Keratinocyte (primary cell): ENCODE measurements at regions not wholly inside any gene's neighbourhood (a gene's known extent, or its start where the extent isn't known, plus 50 kb on each side); places are given as distances from the start of the nearest gene placed in this dataset.

Source experiments
- DNase-seq: peaks from one replicate; pipeline ENCODE4 v3.0.0-alpha.2; 2011; ENCODE audit warnings: low read depth, missing footprints, low spot score
- FAIRE-seq: peaks from 2 replicates; lab custom pipeline; 2011; peaks lifted over from hg19 to GRCh38; lab: Jason Lieb, UNC
- H2AFZ ChIP-seq: 2 replicates; pipeline ENCODE4 v1.6.0; 2012; ENCODE audit warnings: low read length, control low read depth, inconsistent platforms; ENCODE audit not compliant: control insufficient read depth
- H3K27ac ChIP-seq: 2 replicates; pipeline ENCODE4 v1.5.1; 2011; ENCODE audit warnings: low read length; ENCODE audit not compliant: control insufficient read depth, insufficient read depth
- H3K27me3 ChIP-seq: 3 replicates; pipeline ENCODE4 v1.6.0; 2011; ENCODE audit warnings: low read length; ENCODE audit not compliant: control insufficient read depth, insufficient read depth; ENCODE audit errors: extremely low read depth
- H3K36me3 ChIP-seq, 2 experiments: 2 replicates in 1 of 2; 3 replicates in 1 of 2; pipeline ENCODE4 v1.5.1; 2011; ENCODE audit warnings: low read length in 2 of 2, mild to moderate bottlenecking in 1 of 2; ENCODE audit not compliant: control insufficient read depth in 2 of 2, insufficient read depth in 2 of 2; ENCODE audit errors: extremely low read depth in 1 of 2
- H3K4me1 ChIP-seq: 3 replicates; pipeline ENCODE4 v1.5.1; 2011; ENCODE audit warnings: low read length; ENCODE audit not compliant: control insufficient read depth, insufficient read depth; ENCODE audit errors: extremely low read depth
- H3K4me2 ChIP-seq: 3 replicates; pipeline ENCODE4 v1.6.0; 2011; ENCODE audit warnings: low read depth, low read length; ENCODE audit not compliant: control insufficient read depth, insufficient read depth; ENCODE audit errors: extremely low read depth
- H3K4me3 ChIP-seq, 3 experiments: fragments of 200-600 bp in 1 of 3; sonication (generic) in 1 of 3; 2 replicates in 2 of 3; 3 replicates in 1 of 3; pipeline ENCODE4 v1.5.1; 2011 to 2016; ENCODE audit warnings: low read length in 3 of 3, mild to moderate bottlenecking in 3 of 3, control low read depth in 2 of 3, inconsistent platforms in 1 of 3, low read depth in 1 of 3, mixed read lengths in 1 of 3, mixed run types in 1 of 3, moderate library complexity in 1 of 3; ENCODE audit not compliant: control insufficient read depth in 2 of 3, insufficient read depth in 2 of 3; ENCODE audit errors: extremely low read depth in 1 of 3
- H3K79me2 ChIP-seq: 2 replicates; pipeline ENCODE4 v1.6.0; 2012; ENCODE audit warnings: low read length; ENCODE audit not compliant: control insufficient read depth, insufficient read depth
- H3K9ac ChIP-seq: 3 replicates; pipeline ENCODE4 v1.6.0; 2011; ENCODE audit warnings: low read length; ENCODE audit not compliant: control insufficient read depth, insufficient read depth; ENCODE audit errors: extremely low read depth
- H3K9me1 ChIP-seq: 3 replicates; pipeline ENCODE4 v1.6.0; 2011; ENCODE audit warnings: low read length; ENCODE audit not compliant: control insufficient read depth, insufficient read depth; ENCODE audit errors: extremely low read depth
- H3K9me3 ChIP-seq: 2 replicates; pipeline ENCODE4 v1.5.1; 2012; ENCODE audit warnings: low read depth, low read length; ENCODE audit not compliant: control insufficient read depth
- H4K20me1 ChIP-seq: 3 replicates; pipeline ENCODE4 v1.6.0; 2011; ENCODE audit warnings: low read length; ENCODE audit not compliant: control insufficient read depth, insufficient read depth; ENCODE audit errors: extremely low read depth
- EZH2 ChIP-seq: IDR thresholded peaks from one replicate; pipeline ENCODE4 v1.6.1; 2012; ENCODE audit warnings: inconsistent platforms, mild to moderate bottlenecking, low read length, moderate library complexity
- dilution Hi-C: fragments of 300-500 bp; cut with MboI; formaldehyde crosslinking; loops from one replicate; pipeline ENCODE4 v1.7.0; 2020; ENCODE audit warnings: low sequenced_read_pairs; ENCODE audit not compliant: extremely low pct_ligation_motif_present
- TF ChIP-seq, protein P1 (sequence below), 3 experiments: IDR thresholded peaks in 1 of 3; conservative IDR thresholded peaks in 1 of 3; optimal IDR thresholded peaks in 1 of 3; 2 replicates in 2 of 3; 3 replicates in 1 of 3; pipeline versions ENCODE3 to v1.5.1; 2011; ENCODE audit warnings: low read length in 3 of 3, mild to moderate bottlenecking in 3 of 3, moderate library complexity in 2 of 3, control low read depth in 1 of 3, inconsistent platforms in 1 of 3; ENCODE audit not compliant: insufficient read depth in 2 of 3; ENCODE audit errors: extremely low read depth in 1 of 3

DNA sequence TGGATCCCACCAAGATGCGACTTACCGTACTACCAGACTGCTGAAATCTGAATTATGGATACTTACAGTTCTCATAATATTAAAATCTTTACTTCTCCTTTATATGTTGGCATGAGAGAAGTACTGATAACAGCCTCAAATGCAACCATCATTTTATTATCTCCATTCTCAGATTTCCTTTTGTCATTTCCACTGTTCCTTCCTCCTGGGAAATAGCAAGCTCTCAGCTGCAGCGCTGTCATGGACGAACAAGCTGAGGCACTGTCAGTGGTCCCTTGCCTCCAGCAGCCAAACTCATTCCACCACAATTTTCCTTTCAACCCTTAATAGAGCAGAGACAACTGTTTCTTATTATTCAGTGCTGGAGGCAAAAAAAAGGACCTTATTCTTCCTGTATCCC is 478.4 kb downstream of the ARL4A start:
- H3K4me1 ChIP-seq = no peaks in the 10 kb centered on the region
- no peaks in the 10 kb centered on the region for H3K9me3 ChIP-seq
- H3K36me3 ChIP-seq = no peaks in the 10 kb centered on the region
- no peak overlapping the region for H2AFZ ChIP-seq
- H3K27ac ChIP-seq = no peak overlapping the region
- dilution Hi-C loops = no loop called here
- H3K4me2 ChIP-seq = no peak overlapping the region
- H4K20me1 ChIP-seq = no peaks in the 10 kb centered on the region
- no peak for DNase-seq
- no peak for TF ChIP-seq EZH2
- TF ChIP-seq, protein P1, sequence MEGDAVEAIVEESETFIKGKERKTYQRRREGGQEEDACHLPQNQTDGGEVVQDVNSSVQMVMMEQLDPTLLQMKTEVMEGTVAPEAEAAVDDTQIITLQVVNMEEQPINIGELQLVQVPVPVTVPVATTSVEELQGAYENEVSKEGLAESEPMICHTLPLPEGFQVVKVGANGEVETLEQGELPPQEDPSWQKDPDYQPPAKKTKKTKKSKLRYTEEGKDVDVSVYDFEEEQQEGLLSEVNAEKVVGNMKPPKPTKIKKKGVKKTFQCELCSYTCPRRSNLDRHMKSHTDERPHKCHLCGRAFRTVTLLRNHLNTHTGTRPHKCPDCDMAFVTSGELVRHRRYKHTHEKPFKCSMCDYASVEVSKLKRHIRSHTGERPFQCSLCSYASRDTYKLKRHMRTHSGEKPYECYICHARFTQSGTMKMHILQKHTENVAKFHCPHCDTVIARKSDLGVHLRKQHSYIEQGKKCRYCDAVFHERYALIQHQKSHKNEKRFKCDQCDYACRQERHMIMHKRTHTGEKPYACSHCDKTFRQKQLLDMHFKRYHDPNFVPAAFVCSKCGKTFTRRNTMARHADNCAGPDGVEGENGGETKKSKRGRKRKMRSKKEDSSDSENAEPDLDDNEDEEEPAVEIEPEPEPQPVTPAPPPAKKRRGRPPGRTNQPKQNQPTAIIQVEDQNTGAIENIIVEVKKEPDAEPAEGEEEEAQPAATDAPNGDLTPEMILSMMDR (optimal IDR thresholded peaks at IDR 0.05 in 1 of 3, IDR thresholded peaks at IDR 0.05 in 1 of 3, conservative IDR thresholded peaks at IDR 0.05 in 1 of 3; ENCODE audit: extremely low read depth in 1 of 3, insufficient read depth in 2 of 3, low read length in 3 of 3) = no peak
- no peaks in the 10 kb centered on the region for H3K27me3 ChIP-seq
- no peak overlapping the region for H3K4me3 ChIP-seq
- no peak overlapping the region for H3K9ac ChIP-seq
- H3K79me2 ChIP-seq = no peaks in the 10 kb centered on the region
- no peaks in the 10 kb centered on the region for H3K9me1 ChIP-seq
- no peak for FAIRE-seq

DNA sequence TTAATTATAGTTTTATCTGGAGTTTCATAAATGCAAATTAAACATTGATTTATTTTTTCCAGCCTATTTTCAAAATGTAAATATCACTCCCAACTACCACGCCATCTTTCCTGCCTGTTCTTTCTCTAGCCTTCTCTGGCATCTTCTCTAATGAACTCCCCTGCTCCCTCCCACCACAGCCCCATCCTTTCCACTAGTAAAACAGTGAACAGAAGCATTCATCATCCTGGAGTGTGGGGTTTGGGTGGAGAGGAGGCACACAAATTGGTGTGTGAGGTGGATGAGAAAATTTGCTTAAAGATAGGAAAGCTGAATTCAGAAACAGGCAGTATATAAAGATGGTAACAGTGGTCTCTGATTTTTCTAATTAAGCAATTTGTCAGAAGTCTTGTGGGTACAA is 479.4 kb downstream of the ARL4A start:
- DNase-seq = no peak
- H3K4me1 ChIP-seq = no peaks in the 10 kb centered on the region
- TF ChIP-seq, protein P1 (optimal IDR thresholded peaks at IDR 0.05 in 1 of 3, IDR thresholded peaks at IDR 0.05 in 1 of 3, conservative IDR thresholded peaks at IDR 0.05 in 1 of 3; ENCODE audit: extremely low read depth in 1 of 3, insufficient read depth in 2 of 3, low read length in 3 of 3) = no peak
- no peak for TF ChIP-seq EZH2
- no peaks in the 10 kb centered on the region for H3K27me3 ChIP-seq
- no peaks in the 10 kb centered on the region for H3K9me1 ChIP-seq
- no peak for FAIRE-seq
- no peak overlapping the region for H2AFZ ChIP-seq
- H3K4me2 ChIP-seq = no peak overlapping the region
- H3K36me3 ChIP-seq = no peaks in the 10 kb centered on the region
- no peaks in the 10 kb centered on the region for H4K20me1 ChIP-seq
- H3K27ac ChIP-seq = no peak overlapping the region
- no peaks in the 10 kb centered on the region for H3K79me2 ChIP-seq
- dilution Hi-C loops = no loop called here
- H3K4me3 ChIP-seq = no peak overlapping the region
- no peak overlapping the region for H3K9ac ChIP-seq
- no peaks in the 10 kb centered on the region for H3K9me3 ChIP-seq
